Suppressor macrophage treated with lipopolysaccharide for 4 hours (primary cell): ENCODE measurements at regions not wholly inside any gene's neighbourhood (a gene's known extent, or its start where the extent isn't known, plus 50 kb on each side); places are given as distances from the start of the nearest gene placed in this dataset.

ENCODE experiments used
- DNase-seq: peaks from one replicate; pipeline ENCODE4 v3.0.0-alpha.2; 2020

- DNase-seq, result peak; percentile 81
Observed at GRCh38 chr19:28878862-28879566, 333.9 kb downstream of the UQCRFS1 start.

GRCh38 chr19:28876609-28877123 lies 336.3 kb downstream of the UQCRFS1 start:
- no peak for DNase-seq

GRCh38 chr19:28874742-28875141 lies 338.2 kb downstream of the UQCRFS1 start:
- no peak for DNase-seq

GRCh38 chr19:28873301-28873700 lies 339.6 kb downstream of the UQCRFS1 start:
- no peak for DNase-seq

GRCh38 chr19:28871099-28871725 lies 341.7 kb downstream of the UQCRFS1 start:
- no peak for DNase-seq

- DNase-seq, result no peak
Observed at GRCh38 chr19:28869459-28869858, 343.5 kb downstream of the UQCRFS1 start.

- DNase-seq, result no peak
Observed at GRCh38 chr19:28868836-28869235, 344.1 kb downstream of the UQCRFS1 start.

- no peak for DNase-seq
Observed at GRCh38 chr19:28867978-28868377, 345.0 kb downstream of the UQCRFS1 start.

GRCh38 chr19:28864577-28865042 lies 348.3 kb downstream of the UQCRFS1 start:
- DNase-seq, result no peak

- DNase-seq, result no peak
Observed at GRCh38 chr19:28864024-28864503, 348.9 kb downstream of the UQCRFS1 start.

GRCh38 chr19:28862238-28862637 lies 350.7 kb downstream of the UQCRFS1 start:
- DNase-seq, result no peak

- DNase-seq, result no peak
Observed at GRCh38 chr19:28859811-28860210, 353.1 kb downstream of the UQCRFS1 start.

- DNase-seq, result no peak
Observed at GRCh38 chr19:28858933-28859332, 354.0 kb downstream of the UQCRFS1 start.

- DNase-seq, result no peak
Observed at GRCh38 chr19:28857967-28858366, 355.0 kb downstream of the UQCRFS1 start.

GRCh38 chr19:28855216-28855615 lies 357.7 kb downstream of the UQCRFS1 start:
- no peak for DNase-seq

- DNase-seq, result no peak
Observed at GRCh38 chr19:28847468-28847867, 365.5 kb downstream of the UQCRFS1 start.

GRCh38 chr19:28846094-28846812 lies 366.7 kb downstream of the UQCRFS1 start:
- DNase-seq, result no peak

- DNase-seq, result no peak
Observed at GRCh38 chr19:28843761-28844492, 369.0 kb downstream of the UQCRFS1 start.

GRCh38 chr19:28841531-28841930 lies 371.4 kb downstream of the UQCRFS1 start:
- DNase-seq, result no peak

GRCh38 chr19:28840891-28841290 lies 372.1 kb downstream of the UQCRFS1 start:
- no peak for DNase-seq

- DNase-seq, result no peak
Observed at GRCh38 chr19:28839455-28839854, 373.5 kb downstream of the UQCRFS1 start.

GRCh38 chr19:28838909-28839308 lies 374.0 kb downstream of the UQCRFS1 start:
- DNase-seq, result no peak

GRCh38 chr19:28836421-28836820 lies 376.5 kb downstream of the UQCRFS1 start:
- DNase-seq, result no peak
